ENCODE measurements at regions not wholly inside any gene's neighbourhood (a gene's known extent, or its start where the extent isn't known, plus 50 kb on each side); places are given as distances from the start of the nearest gene placed in this dataset.
"Not testable (repeated sequence)": the region's sequence is repeated elsewhere in the genome, so short reads cannot be mapped to it uniquely, and the experiment has no call there.

DNA sequence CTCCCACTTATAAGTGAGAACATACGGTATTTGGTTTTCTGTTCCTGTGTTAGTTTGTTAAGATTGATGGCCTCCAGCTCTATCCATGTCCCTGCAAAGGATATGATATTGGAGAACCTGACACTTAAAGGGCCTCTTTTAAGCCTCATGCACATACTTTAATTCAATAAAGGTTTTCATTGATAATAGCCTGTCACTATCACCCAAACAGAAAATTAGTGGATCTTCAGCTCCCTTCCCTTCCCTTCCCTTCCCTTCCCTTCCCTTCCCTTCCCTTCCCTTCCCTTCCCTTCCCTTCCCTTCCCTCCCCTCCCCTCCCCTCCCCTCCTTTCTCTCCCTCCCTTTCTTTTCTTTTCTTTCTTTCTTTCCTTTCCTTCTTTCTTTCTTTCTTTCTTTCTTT is 78.7 kb downstream of the BUB3 start:
- H3K9me3 ChIP-seq (ENCODE audit: low read length), result peaks cover 15% of the 10 kb centered on the region; the same call in 1 of the 2 replicates

DNA sequence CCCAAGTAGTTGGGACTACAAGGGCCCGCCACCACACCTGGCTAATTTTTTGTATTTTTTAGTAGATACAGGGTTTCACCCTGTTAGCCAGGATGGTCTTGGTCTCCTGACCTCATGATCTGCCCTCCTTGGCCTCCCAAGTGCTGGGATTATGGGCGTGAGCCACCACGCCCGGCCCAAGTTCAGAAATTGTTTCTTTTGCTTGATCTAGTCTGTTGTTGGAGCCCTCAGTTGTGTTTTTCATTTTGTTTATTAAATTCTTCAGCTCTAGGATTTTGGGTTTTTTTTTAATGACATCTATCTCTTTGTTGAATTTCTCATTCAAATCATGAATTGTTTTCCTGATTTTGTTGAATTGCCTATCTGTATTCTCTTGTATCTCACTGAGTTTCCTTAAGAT is 80.8 kb downstream of the BUB3 start:
- H3K9ac ChIP-seq (ENCODE audit: insufficient read depth, low read depth, low read length); FAIRE-seq; H4K20me1 ChIP-seq (ENCODE audit: insufficient read depth, low read length); H2AFZ ChIP-seq (ENCODE audit: low read length); BruUV-seq (replicated peaks); H3K79me2 ChIP-seq (ENCODE audit: insufficient read depth, low read length); intact Hi-C loops (cut with micrococcal nuclease; ENCODE audit: unreplicated experiment); H3K4me3 ChIP-seq (replicated peaks in 1 of 3; ENCODE audit: insufficient read depth in 1 of 3, low read depth in 2 of 3, low read length in 3 of 3); H3K27ac ChIP-seq (ENCODE audit: extremely low read length, insufficient read depth, low read length); POLR2A ChIA-PET; H3K4me2 ChIP-seq (ENCODE audit: low read depth, low read length); CTCF ChIA-PET (ENCODE audit: low intra/inter-chr PET ratio, low total read pairs); H3K36me3 ChIP-seq (replicated peaks in 1 of 2; ENCODE audit: control insufficient read depth in 1 of 2, insufficient read depth in 2 of 2, low read length in 2 of 2); ATAC-seq; H3K4me1 ChIP-seq (ENCODE audit: insufficient read depth, low read length); H3K27me3 ChIP-seq (ENCODE audit: control insufficient read depth in 1 of 2, insufficient read depth in 2 of 2, low read length in 2 of 2); DNase-seq (ENCODE audit: low spot score); in situ Hi-C loops (cut with HindIII; ENCODE audit: extremely low pct_ligation_motif_present, low pct_unique_long_range_greater_than_20kb): not testable (repeated sequence)
- peak; percentile 98 for TF ChIP-seq ZNF160 (CRISPR knock-in tag; IDR thresholded peaks at IDR 0.05)
- H3K9me3 ChIP-seq (ENCODE audit: low read length), result peaks cover 15% of the 10 kb centered on the region; the same call in 1 of the 2 replicates
- 64% methylated on average over 4 of the region's 4 CpGs for WGBS (ENCODE audit: low lambda C conversion rate)

More for the DNA sequence above, 78.7 kb downstream of the BUB3 start:
- CTCF ChIA-PET (ENCODE audit: low intra/inter-chr PET ratio, low total read pairs); H3K27me3 ChIP-seq (ENCODE audit: control insufficient read depth in 1 of 2, insufficient read depth in 2 of 2, low read length in 2 of 2); FAIRE-seq; in situ Hi-C loops (cut with HindIII; ENCODE audit: extremely low pct_ligation_motif_present, low pct_unique_long_range_greater_than_20kb); H4K20me1 ChIP-seq (ENCODE audit: insufficient read depth, low read length); H3K79me2 ChIP-seq (ENCODE audit: insufficient read depth, low read length); H3K4me3 ChIP-seq (replicated peaks in 1 of 3; ENCODE audit: insufficient read depth in 1 of 3, low read depth in 2 of 3, low read length in 3 of 3); H3K4me2 ChIP-seq (ENCODE audit: low read depth, low read length); H3K4me1 ChIP-seq (ENCODE audit: insufficient read depth, low read length); POLR2A ChIA-PET; H3K27ac ChIP-seq (ENCODE audit: extremely low read length, insufficient read depth, low read length); DNase-seq (ENCODE audit: low spot score); intact Hi-C loops (cut with micrococcal nuclease; ENCODE audit: unreplicated experiment); H3K36me3 ChIP-seq (replicated peaks in 1 of 2; ENCODE audit: control insufficient read depth in 1 of 2, insufficient read depth in 2 of 2, low read length in 2 of 2); H2AFZ ChIP-seq (ENCODE audit: low read length); H3K9ac ChIP-seq (ENCODE audit: insufficient read depth, low read depth, low read length); ATAC-seq; BruUV-seq (replicated peaks): not testable (repeated sequence)
- TF ChIP-seq HNRNPK (IDR thresholded peaks at IDR 0.05; ENCODE audit: low read depth, low read length, poor library complexity, severe bottlenecking), result peak; percentile 93
- WGBS (ENCODE audit: low lambda C conversion rate), result 100% methylated on average over 1 of the region's 1 CpG

DNA sequence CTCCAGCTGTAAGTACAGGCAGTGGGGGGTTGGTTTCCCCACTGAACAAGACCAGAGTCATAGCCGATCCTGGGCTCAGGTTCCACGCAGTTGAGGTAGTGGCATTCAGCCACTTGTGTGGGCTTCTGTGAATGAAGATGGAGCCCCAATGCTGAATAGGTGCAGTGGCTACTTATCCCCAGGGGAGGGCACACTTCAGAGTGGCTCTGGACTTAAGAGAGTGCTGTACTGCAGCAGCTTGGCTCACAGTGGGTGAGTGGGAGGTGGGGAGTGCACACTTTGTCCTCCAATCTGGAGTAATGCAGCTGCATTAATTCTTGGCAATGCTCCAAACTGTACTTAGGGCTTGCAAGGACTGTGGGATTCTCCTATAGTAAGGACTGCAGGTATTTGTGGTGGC is 81.9 kb downstream of the BUB3 start:
- Histone ChIP-seq H2AFZ (ENCODE audit: low read length) (no peak overlapping the region), H3K4me2 (ENCODE audit: low read depth, low read length) (no peak overlapping the region), H3K4me3 (replicated peaks in 1 of 3; ENCODE audit: insufficient read depth in 1 of 3, low read depth in 2 of 3, low read length in 3 of 3) (no peak overlapping the region), H3K27ac (ENCODE audit: extremely low read length, insufficient read depth, low read length) (no peak overlapping the region), H3K9ac (ENCODE audit: insufficient read depth, low read depth, low read length) (no peak overlapping the region), H3K79me2 (ENCODE audit: insufficient read depth, low read length) (no peaks in the 10 kb centered on the region), H3K36me3 (replicated peaks in 1 of 2; ENCODE audit: control insufficient read depth in 1 of 2, insufficient read depth in 2 of 2, low read length in 2 of 2) (no peaks in the 10 kb centered on the region), H3K9me3 (ENCODE audit: low read length) (peaks cover 15% of the 10 kb centered on the region; the same call in 1 of the 2 replicates), H3K4me1 (ENCODE audit: insufficient read depth, low read length) (peaks cover 5% of the 10 kb centered on the region; the same call in 1 of the 2 replicates), H4K20me1 (ENCODE audit: insufficient read depth, low read length) (no peaks in the 10 kb centered on the region), H3K27me3 (ENCODE audit: control insufficient read depth in 1 of 2, insufficient read depth in 2 of 2, low read length in 2 of 2) (no peaks in the 10 kb centered on the region)
- WGBS (ENCODE audit: low lambda C conversion rate), result no CpG with 5 or more reads among the region's 2 CpGs
- in situ Hi-C loops (cut with HindIII; ENCODE audit: extremely low pct_ligation_motif_present, low pct_unique_long_range_greater_than_20kb), result no loop called here
- BruUV-seq (replicated peaks), result no TSS peak
- peak; percentile 57 for ATAC-seq
- ChIA-PET CTCF (ENCODE audit: low intra/inter-chr PET ratio, low total read pairs) (no interaction called here), POLR2A (no interaction called here)
- TF ChIP-seq, protein P1, sequence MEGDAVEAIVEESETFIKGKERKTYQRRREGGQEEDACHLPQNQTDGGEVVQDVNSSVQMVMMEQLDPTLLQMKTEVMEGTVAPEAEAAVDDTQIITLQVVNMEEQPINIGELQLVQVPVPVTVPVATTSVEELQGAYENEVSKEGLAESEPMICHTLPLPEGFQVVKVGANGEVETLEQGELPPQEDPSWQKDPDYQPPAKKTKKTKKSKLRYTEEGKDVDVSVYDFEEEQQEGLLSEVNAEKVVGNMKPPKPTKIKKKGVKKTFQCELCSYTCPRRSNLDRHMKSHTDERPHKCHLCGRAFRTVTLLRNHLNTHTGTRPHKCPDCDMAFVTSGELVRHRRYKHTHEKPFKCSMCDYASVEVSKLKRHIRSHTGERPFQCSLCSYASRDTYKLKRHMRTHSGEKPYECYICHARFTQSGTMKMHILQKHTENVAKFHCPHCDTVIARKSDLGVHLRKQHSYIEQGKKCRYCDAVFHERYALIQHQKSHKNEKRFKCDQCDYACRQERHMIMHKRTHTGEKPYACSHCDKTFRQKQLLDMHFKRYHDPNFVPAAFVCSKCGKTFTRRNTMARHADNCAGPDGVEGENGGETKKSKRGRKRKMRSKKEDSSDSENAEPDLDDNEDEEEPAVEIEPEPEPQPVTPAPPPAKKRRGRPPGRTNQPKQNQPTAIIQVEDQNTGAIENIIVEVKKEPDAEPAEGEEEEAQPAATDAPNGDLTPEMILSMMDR (CRISPR knock-in tag; IDR thresholded peaks at IDR 0.05), result peak; percentile 29
- TF ChIP-seq, protein P2, sequence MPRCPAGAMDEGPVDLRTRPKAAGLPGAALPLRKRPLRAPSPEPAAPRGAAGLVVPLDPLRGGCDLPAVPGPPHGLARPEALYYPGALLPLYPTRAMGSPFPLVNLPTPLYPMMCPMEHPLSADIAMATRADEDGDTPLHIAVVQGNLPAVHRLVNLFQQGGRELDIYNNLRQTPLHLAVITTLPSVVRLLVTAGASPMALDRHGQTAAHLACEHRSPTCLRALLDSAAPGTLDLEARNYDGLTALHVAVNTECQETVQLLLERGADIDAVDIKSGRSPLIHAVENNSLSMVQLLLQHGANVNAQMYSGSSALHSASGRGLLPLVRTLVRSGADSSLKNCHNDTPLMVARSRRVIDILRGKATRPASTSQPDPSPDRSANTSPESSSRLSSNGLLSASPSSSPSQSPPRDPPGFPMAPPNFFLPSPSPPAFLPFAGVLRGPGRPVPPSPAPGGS (CRISPR knock-in tag; IDR thresholded peaks at IDR 0.05), result no peak
- no peak for TF ChIP-seq GPN1 (CRISPR knock-in tag; IDR thresholded peaks at IDR 0.05; ENCODE audit: borderline replicate concordance)
- TF ChIP-seq SMC3 (IDR thresholded peaks at IDR 0.05; ENCODE audit: low read length), result peak; percentile 11; the same call in 1 of the 2 replicates
- no peak for TF ChIP-seq MAF1 (CRISPR knock-in tag; IDR thresholded peaks at IDR 0.05; ENCODE audit: borderline replicate concordance)
- DNase-seq (ENCODE audit: low spot score), result peak; percentile 9
- intact Hi-C loops (cut with micrococcal nuclease; ENCODE audit: unreplicated experiment), result no loop called here
- FAIRE-seq, result no peak

Data from HepG2 (cell line).